ENCODE measurements at regions not wholly inside any gene's neighbourhood (a gene's known extent, or its start where the extent isn't known, plus 50 kb on each side); places are given as distances from the start of the nearest gene placed in this dataset.

- no peak for TF ChIP-seq CTCF (IDR thresholded peaks at IDR 0.05)
- TF ChIP-seq POLR2AphosphoS5 (IDR thresholded peaks at IDR 0.05; ENCODE audit: low read depth, low read length), result no peak
Measured at GRCh38 chr11:28383456-28383855, 275.3 kb downstream of the METTL15 start.
